Right atrium auricular region (tissue), 2 donors: ENCODE measurements at regions not wholly inside any gene's neighbourhood (a gene's known extent, or its start where the extent isn't known, plus 50 kb on each side); places are given as distances from the start of the nearest gene placed in this dataset.

Experiments used
- DNase-seq: peaks from one replicate; pipeline ENCODE4 v3.0.0-alpha.2; 2019; ENCODE audit warnings: low spot score
- H3K27ac ChIP-seq, 2 donors: fragments of 200-600 bp; sonication (generic); 1 replicate in 1 of 2; 2 replicates in 1 of 2; pipeline ENCODE4 v1.5.1; 2016 to 2019
- H3K27me3 ChIP-seq, 2 donors: fragments of 200-600 bp; sonication (generic); one replicate each; pipeline versions ENCODE4 v1.5.1 to v1.6.0; 2017 to 2019
- H3K36me3 ChIP-seq: fragments of 200-600 bp; sonication (generic); one replicate; pipeline ENCODE4 v1.5.1; 2016
- H3K4me1 ChIP-seq, 2 donors: fragments of 200-600 bp; sonication (generic); one replicate each; pipeline versions ENCODE4 v1.5.1 to v1.6.0; 2017 to 2019
- H3K4me3 ChIP-seq, 2 donors: fragments of 200-600 bp; sonication (generic); 1 replicate in 1 of 2; 2 replicates in 1 of 2; pipeline ENCODE4 v1.5.1; 2017 to 2019; ENCODE audit warnings: mild to moderate bottlenecking in 1 of 2, moderate library complexity in 1 of 2
- H3K9me3 ChIP-seq, 2 donors: fragments of 200-600 bp; sonication (generic); one replicate each; pipeline ENCODE4 v1.5.1; 2019
- CTCF ChIP-seq, 2 donors: fragments of 200-600 bp; sonication (generic); IDR thresholded peaks; one replicate each; pipeline ENCODE4 v1.5.1; 2019; ENCODE audit warnings: antibody characterized with exemption in 2 of 2

- Histone ChIP-seq H3K4me3 (no peak overlapping the region), H3K27me3 (no peaks in the 10 kb centered on the region), H3K27ac (no peak overlapping the region), H3K9me3 (no peaks in the 10 kb centered on the region), H3K36me3 (no peaks in the 10 kb centered on the region), H3K4me1 (peaks cover 0 to 28% of the 10 kb centered on the region in 2 donors)
- no peak for TF ChIP-seq CTCF (IDR thresholded peaks at IDR 0.05)
- DNase-seq, result no peak
These were observed 69.3 kb upstream of the PRDX6 start for GRCh38 chr1:173407846-173408245.

- no peaks in the 10 kb centered on the region for H3K36me3 ChIP-seq
- DNase-seq, result no peak
- TF ChIP-seq CTCF (IDR thresholded peaks at IDR 0.05), result no peak
- no peak overlapping the region for H3K4me3 ChIP-seq
- no peak overlapping the region for H3K27ac ChIP-seq
- H3K27me3 ChIP-seq, result no peaks in the 10 kb centered on the region
- H3K4me1 ChIP-seq, result peaks cover 0 to 38% of the 10 kb centered on the region in 2 donors
- H3K9me3 ChIP-seq, result no peaks in the 10 kb centered on the region
These were observed 68.2 kb upstream of the PRDX6 start for GRCh38 chr1:173408886-173409285.

GRCh38 chr1:173409613-173410012, 67.5 kb upstream of the PRDX6 start:
- Histone ChIP-seq H3K27me3 (no peaks in the 10 kb centered on the region), H3K4me1 (peaks cover 0 to 43% of the 10 kb centered on the region in 2 donors), H3K27ac (no peak overlapping the region), H3K9me3 (no peaks in the 10 kb centered on the region), H3K36me3 (no peaks in the 10 kb centered on the region), H3K4me3 (no peak overlapping the region)
- DNase-seq, result no peak
- TF ChIP-seq CTCF (IDR thresholded peaks at IDR 0.05), result no peak

GRCh38 chr1:173410133-173410793, 66.9 kb upstream of the PRDX6 start:
- no peak overlapping the region for H3K27ac ChIP-seq
- H3K4me3 ChIP-seq, result no peak overlapping the region
- no peaks in the 10 kb centered on the region for H3K27me3 ChIP-seq
- H3K36me3 ChIP-seq, result no peaks in the 10 kb centered on the region
- H3K9me3 ChIP-seq, result no peaks in the 10 kb centered on the region
- H3K4me1 ChIP-seq, result peaks cover 0 to 37% of the 10 kb centered on the region in 2 donors
- no peak for DNase-seq
- TF ChIP-seq CTCF (IDR thresholded peaks at IDR 0.05), result no peak

- H3K4me3 ChIP-seq, result no peak overlapping the region
- peaks cover 0 to 32% of the 10 kb centered on the region in 2 donors for H3K4me1 ChIP-seq
- no peaks in the 10 kb centered on the region for H3K9me3 ChIP-seq
- H3K36me3 ChIP-seq, result no peaks in the 10 kb centered on the region
- H3K27me3 ChIP-seq, result no peaks in the 10 kb centered on the region
- no peak for TF ChIP-seq CTCF (IDR thresholded peaks at IDR 0.05)
- no peak overlapping the region for H3K27ac ChIP-seq
- no peak for DNase-seq
These were observed 66.3 kb upstream of the PRDX6 start for GRCh38 chr1:173410794-173411236.
